ENCODE measurements at regions not wholly inside any gene's neighbourhood (a gene's known extent, or its start where the extent isn't known, plus 50 kb on each side); places are given as distances from the start of the nearest gene placed in this dataset.

DNA sequence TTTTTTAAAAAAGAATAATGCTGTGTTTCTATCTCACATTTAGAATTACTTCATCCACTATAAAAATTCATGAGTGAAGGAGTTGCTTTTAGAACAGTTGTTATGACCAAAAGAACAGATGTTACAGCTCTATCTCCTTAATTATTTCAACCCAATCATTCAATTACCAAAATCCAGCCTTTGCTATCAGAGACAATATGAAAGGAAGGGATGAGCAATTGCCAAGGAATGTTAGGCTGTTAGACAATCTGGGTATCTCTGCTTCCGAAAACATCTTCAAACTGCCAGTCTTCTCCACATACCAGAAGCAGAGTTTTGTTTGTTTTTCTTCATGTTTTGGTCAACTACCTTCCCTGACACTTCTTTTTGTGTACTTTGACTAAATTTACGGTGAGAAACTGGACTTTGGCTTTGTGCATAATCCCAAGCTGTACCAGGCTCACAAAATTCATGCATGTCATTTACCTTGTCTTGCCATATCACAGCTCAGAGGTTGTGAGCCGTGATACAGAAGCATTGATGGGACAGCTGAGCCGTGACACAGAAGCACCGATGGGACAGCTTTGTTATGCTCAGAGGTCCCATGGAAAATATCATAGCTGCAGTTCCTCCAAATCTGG is 405.5 kb downstream of the KIF4B start:
- DNase-seq: no peak

DNA sequence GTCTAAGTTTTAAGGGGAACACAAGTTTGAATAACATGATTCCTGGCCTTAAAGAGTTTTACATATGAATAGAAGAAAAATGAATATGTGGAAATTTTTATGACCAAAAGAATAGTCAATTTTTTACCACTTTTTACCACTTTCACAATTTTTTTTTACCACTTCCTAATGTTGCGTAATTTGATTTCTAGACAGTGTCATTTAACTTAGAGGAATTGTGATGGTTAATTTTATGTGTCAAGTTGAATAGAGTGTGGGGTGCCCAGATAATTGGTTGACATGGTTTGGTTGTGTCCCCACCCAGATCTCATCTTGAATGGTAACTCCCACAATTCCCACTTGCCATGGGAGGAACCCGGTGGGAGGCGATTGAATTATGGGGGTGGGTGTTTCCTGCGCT is 416.6 kb downstream of the KIF4B start:
- DNase-seq: no peak

GRCh38 chr5:155434267-155434666 is 420.7 kb downstream of the KIF4B start:
- no peak for DNase-seq

- DNase-seq: peak in 1 of 2 experiments; percentile 5
These were observed 421.1 kb downstream of the KIF4B start for GRCh38 chr5:155434681-155435080.

DNA sequence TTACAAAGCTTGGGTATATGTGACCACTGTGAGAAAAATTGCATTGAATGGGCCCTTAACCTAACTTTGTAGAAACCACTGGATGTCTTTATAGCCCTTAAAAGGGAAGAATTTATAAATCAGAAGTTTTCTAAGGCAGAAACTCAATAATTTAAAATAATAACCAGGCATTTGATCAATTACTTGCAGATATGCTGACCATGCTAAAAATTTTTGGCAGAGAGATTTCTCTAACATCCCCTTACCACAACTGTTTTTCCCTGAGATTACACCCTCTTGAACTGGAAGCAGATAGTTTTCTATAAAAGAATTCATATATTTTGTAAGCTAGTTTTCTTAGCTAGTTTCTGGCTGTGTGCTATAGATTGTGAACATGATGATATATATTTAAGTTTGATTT is 428.3 kb downstream of the KIF4B start:
- no peak for DNase-seq

DNA sequence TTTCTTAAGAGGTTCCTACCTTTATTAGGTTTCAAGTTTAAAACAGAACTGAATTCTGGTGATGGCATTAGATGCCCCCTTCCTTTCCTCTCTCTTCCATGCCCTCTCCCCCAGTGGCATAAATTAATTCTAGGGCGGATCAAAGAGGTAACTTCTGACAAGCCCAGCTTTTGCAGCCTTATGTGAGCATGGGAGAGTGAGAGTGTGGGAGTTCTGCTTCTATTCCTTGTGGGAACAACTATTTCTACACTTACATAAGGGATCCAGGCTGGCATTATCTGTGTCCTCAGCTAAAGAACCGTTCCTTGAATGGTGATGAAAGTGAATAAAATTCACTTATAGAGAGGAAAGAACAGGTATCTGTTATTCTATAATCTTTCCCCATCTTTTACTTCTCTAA is 437.6 kb downstream of the KIF4B start:
- no peak for DNase-seq

- DNase-seq: no peak
These were observed 442.4 kb downstream of the KIF4B start for GRCh38 chr5:155455791-155456514.

GRCh38 chr5:155459889-155460500 is 446.4 kb downstream of the KIF4B start:
- DNase-seq: no peak

DNA sequence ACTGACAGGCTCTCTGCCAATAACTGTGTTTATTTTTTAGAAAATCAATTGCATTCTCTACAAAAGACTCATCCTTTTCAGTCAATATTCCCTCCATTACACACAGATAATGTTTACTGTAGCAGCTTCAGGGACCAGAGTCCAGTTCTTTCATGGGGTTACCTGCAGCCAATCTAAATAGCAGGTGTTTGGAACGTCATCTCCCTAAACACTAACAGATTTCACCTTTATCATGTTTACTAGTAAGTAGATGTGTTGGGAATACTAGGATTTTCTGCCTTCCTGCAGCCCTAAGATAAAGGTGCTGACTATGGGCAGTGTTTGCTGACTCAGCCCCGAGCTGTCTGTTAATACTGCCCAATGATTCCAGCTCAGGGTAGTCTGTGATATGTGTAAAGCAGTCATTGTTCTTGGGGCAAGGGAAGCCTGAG is 447.0 kb downstream of the KIF4B start:
- no peak for DNase-seq

GRCh38 chr5:155461304-155461703 is 447.7 kb downstream of the KIF4B start:
- no peak for DNase-seq

DNA sequence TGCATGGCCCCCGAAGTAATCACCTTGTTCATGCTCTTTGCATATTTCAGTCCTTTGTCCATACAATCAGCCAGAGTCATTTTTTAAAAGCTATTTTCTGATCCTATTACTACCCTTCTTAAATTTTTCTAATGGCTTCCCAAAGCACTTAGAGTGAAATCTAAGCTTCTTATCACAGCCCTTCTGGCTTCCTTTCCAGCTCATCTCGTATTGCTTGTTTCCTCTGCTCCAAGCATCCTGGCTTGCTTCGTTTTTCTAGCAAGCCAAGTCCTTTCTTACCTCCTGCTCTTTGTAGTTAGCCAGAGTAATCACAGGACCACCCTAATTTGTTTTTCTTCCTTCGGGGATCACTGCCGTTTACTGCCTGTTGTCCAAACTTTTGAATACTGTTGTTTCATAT is 453.3 kb downstream of the KIF4B start:
- no peak for DNase-seq

- no peak for DNase-seq
These were observed 457.5 kb downstream of the KIF4B start for GRCh38 chr5:155471027-155471426.

DNA sequence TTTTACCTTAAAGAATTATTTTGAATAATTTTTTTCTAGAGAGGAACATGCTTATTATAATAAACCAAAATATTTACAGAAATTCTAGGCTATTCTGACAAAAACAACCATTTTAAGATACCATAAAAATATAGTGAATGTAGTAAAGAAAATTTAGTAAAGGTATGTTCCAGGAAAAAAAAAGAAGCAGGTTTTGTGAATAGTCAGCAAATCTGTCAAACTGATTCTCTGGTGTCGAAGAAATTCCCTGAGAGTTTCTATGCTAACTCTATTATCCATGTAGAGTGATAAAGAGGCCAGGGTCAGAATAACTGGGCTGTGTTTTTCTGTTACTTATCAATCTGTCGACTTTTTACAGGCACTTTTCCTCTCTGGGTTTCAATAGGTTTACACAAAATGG is 459.2 kb downstream of the KIF4B start:
- no peak for DNase-seq

GRCh38 chr5:155475318-155475717 is 461.8 kb downstream of the KIF4B start:
- no peak for DNase-seq

DNA sequence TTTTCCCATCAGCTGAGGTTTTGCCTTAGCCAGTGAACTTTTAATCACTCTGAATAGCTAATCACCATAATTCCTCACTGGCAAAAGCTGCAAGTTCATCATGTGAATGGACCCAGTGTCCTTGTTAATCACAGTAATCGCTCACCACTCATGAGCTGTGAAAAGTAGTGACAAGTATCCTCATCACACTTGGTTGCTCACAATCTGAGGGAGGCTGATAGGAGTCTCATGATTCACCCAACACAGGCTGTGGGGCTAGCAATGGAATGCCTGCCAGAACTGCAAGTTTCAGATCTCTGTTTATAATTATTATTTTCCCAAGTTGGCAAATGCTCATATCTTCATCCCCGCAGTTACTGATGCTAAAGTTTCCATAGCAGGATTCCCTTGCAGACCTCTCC is 467.2 kb downstream of the KIF4B start:
- DNase-seq: no peak

DNA sequence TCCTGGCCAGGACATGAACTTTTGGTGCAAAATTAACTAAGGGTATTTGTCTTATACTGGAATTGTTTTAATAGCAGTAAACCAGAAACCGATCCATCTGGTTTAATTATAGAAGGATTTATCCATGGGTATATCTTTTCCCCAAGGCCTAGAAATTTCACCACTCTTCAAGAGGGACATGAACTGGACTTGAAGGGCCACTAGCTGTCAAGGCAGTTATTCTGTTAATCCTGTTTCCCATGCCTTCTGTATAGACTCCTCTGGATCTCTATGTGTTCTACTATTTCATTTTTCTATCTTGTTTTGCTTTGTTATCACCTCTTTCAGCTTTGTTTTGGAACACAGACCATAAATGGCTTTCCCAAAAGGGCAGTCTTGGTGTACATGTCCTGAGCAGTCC is 467.6 kb downstream of the KIF4B start:
- no peak for DNase-seq

DNA sequence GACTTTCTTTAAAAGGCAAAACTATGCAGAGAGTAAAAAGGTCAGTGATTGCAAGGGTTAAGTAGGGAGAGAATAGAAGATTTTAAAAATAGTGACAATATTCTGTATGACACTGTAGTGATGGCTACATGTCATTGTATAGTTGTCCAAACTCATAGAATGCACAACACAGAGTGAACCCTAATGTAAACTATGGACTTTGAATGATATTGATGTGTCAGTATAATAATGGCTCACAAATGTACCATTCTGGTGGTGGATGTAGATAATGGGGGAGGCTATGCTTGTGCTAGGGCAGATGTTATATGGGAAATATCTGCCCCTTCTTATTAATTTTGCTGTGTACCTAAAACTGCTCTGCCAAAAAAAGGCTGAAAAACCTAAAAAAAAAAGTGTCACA is 468.9 kb downstream of the KIF4B start:
- DNase-seq: no peak

- no peak for DNase-seq
These were observed 471.8 kb downstream of the KIF4B start for GRCh38 chr5:155485386-155485785.

GRCh38 chr5:155489949-155490348 is 476.4 kb downstream of the KIF4B start:
- DNase-seq: no peak

DNA sequence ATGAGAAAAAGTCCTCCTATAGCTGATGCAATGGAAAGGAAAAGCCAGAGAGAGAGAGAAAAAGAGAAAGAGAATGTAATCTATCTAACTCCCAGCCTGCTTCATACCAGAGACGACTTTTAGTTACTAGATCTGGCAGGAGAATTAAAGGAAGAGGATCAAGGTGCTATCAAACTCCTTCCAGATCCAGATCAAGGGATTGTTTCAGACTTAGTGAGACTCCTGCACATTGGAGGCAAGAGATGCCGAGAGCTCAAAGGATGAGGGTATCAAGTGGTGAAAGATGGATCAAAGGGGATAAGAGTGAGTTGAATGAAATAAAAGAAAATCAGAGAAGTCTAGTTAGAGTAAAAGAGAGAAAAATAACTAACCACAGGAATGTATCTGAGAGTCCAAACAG is 478.6 kb downstream of the KIF4B start:
- no peak for DNase-seq

DNA sequence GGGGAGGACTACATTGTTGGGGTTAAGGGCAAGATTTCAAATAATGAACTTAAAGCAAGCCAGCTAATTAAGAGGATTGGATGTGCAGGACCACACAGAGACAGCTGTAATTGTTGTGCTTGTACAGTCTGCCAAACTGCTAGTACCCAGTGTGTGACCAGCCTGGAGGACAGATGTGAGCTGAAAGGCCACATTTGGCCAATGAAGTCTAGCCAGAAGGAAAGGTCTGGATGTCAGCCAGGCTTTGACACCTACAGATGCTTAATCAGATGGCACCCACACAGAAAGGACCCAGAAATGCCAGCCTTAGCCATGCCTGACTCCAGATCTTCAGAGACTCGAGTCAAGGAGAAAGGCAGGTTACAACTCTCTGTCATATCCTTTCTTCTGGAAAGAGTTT is 491.1 kb downstream of the KIF4B start:
- no peak for DNase-seq

- DNase-seq: no peak
These were observed 493.8 kb downstream of the KIF4B start for GRCh38 chr5:155507363-155507762.

DNA sequence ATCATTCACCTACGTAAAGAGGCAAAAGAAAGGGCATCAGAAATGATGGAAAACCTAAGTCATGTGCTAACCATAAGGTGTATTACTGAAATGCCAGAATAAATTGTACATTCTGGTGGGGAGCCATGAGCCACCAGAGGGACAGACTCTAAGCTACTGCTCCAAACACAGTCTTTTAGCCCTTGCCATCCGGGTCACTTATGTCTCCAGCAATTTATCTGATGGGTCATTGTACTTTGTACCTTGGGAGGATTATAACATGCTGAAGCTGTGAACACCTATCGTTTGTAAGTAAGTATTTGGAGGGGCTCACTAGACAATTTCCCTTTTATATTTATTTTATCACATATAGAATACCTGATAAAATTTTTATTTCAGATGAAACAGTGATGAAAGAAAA is 495.1 kb downstream of the KIF4B start:
- no peak for DNase-seq

DNA sequence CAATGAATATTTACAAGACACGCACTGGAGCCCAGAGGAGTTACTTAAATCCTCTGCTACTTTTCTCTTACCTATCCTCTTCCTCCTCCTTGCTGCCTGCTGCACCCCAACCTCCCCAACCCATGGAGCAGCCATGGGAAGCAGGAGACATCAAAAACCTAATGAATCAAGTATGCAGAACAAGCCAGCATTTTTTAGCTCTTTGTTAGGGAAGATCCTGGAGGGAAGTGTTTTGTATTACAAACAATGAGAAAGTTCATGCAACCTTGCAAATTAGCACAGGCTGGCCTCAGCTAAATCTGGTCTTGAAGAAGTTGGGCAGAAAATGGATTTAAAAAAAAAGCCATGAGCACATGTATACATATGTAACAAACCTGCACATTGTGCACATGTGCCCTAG is 498.8 kb downstream of the KIF4B start:
- no peak for DNase-seq

Measured in AML-193 (cell line).